GM19328 (cell line): ENCODE measurements at regions not wholly inside any gene's neighbourhood (a gene's known extent, or its start where the extent isn't known, plus 50 kb on each side); places are given as distances from the start of the nearest gene placed in this dataset.
"Not testable (repeated sequence)": the region's sequence is repeated elsewhere in the genome, so short reads cannot be mapped to it uniquely, and the experiment has no call there.

Source experiments
- ATAC-seq: cut with Tn5 transposase; IDR thresholded peaks from one replicate; pipeline ENCODE4 v1.9.1; 2021; ENCODE audit warnings: mild to moderate bottlenecking, moderate library complexity; ENCODE audit not compliant: unreplicated experiment

DNA sequence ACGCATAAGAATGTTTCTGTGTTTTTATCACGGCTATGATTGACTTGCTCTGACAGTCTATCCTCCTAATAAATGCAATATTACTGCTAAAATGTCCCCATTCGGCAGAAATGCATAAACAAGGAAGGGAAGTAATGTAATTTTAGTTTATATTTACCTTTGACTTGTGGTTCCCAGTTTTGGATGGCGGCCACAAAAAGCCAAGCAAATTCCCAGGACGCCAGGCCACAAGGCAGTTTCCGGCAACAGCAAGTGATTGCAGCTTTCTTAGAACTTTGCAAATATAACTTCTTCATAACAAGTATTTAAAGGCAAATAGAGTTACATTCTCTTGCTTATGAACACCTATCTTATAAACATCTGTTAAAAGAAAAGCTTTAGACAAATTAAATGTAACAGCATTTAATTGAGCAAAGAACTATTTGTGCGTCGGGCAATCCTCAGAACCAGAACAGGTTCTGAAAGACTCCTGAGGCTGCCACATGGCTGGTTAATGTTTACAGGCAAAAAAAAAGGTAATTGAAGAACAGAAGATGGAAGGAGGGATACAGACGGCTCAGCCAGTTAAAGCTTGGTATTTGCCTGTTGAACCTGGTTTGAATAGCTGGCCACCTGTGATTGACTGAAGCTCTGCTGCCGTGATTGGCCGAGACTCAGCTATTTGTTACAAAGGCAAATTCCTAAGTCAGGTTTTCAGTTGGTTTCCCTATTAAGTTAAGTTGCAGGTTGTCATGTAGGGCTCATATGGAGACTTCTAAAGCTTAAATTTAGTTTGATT is 80.8 kb downstream of the C21orf91 start:
- ATAC-seq, result no peak

DNA sequence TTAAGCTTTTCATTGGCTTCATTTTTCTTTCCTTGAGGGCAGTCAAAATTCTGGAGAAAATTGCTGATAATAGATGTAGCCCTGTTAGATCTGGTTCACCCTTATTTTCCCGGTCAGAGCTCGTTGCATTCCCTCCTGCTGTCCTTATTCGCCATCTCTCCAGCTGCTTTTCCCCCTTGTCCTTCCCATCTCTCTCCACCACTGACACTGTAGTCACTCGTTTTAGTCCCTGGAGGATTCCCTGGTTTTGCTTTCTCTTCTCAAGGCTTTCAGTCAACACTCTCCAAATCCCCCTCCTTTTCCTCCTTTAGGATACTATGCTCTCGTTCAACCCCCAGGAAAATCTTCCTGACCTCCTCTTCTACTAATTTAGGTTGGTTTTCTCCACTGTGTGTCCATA is 83.1 kb downstream of the C21orf91 start:
- ATAC-seq, result no peak

DNA sequence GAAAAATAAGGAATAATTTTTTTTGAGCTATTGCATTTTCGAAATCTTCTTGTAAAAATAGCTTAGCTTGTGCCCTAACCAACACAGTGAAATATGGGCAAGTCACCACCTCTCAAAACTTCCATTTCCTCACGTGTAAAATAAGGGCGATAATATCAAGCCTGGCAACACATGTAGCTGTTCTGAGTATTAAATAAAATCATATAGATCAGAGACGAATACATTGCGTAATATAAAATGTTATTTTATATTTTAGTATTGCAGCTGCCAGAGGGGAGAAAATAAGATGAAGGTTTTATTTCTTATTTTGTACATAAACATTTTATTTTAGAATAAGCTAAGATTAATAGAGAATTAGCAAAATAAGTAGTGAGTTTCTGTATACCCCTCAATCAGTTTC is 85.9 kb downstream of the C21orf91 start:
- ATAC-seq, result no peak

DNA sequence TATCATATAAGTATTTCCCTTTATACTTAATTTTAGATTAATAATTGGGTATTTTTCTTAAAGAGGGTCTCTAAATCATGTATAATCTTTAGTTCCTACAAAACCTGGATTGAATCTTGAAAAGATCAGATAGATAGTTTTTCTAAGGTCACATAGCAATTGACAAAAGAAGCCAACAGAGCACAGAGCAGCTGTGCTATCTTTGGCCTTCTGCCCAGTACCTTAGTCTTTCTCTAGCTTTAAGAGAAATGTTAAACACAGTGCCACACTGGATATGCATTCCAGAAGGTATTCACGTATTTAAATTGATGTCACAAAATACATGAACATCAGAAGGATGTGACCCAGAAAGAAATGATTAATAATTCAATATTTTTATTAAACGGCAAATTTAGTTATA is 86.8 kb downstream of the C21orf91 start:
- ATAC-seq, result no peak

DNA sequence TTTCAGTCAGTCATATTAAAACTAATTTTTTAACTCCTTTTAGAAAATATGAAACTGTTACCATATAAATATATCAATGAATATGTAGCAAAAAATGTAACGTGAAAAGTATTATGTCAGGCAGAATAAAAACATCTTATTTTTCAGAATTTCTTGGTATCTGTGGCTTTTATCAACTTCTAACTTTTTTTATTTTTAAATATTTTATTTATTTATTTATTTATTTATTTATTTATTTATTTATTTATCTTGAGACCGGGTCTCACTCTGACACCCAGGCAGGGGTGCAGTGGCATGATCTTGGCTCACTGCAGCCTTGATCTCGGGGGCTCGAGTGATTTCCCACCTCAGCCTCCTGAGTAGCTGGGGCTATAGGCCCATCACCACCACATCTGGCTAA is 87.6 kb downstream of the C21orf91 start:
- ATAC-seq, result no peak

DNA sequence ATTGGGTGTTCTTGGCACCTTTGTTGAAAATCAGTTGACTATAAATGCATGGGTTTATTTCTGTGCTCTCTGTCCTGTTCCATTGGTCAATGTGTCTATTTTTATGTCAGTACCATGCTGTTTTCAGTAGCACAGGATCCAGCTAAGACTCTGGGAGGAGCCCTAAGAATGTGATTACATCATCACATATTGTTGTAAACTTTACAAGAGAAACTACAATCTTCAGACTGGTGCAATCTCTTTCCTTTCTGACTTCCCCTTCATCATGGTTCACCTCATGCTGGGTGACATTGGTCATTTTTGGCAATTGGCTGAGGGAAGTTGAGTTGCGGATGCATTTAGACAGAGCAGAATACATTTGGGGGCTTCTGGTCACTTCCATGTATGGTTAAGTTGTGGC is 88.4 kb downstream of the C21orf91 start:
- no peak for ATAC-seq

DNA sequence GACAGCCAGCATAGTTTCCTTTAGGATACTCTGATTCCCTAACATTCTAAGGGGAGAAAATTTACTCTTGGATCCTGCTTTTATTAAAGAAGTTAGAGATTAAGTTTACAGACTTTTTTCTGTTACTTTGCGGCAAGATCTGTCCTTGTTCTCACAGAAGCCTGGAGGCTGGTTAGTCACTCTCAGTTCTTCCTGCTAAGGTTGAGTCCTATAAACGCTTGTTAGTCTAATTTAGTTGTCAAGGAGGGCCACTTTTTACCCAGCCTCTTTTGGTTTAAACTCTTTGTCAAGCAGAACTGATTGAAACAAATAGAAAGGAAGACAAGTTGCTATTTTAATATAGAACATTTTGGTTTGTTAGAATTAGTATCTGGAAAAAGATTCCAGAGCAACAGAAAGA is 89.7 kb downstream of the C21orf91 start:
- ATAC-seq, result no peak

DNA sequence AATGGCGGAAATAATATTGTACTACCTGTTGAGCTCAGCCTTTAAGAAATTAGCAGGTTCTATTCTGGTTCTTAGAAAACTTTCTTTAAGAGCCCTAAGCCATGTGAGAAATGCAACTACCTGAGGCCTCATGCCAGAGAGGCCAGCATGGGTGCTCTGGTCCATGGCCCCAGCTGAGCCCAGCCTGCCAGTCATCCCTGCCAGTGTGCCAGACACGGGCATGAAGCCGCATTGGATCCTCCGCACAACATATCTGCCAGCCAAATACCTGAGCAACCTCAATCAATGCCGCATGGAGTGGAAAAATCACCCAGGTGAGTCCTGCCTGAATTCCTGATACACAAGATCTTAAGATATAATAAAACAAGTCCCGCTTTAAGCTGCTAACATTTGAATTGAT is 91.8 kb downstream of the C21orf91 start:
- ATAC-seq, result no peak

DNA sequence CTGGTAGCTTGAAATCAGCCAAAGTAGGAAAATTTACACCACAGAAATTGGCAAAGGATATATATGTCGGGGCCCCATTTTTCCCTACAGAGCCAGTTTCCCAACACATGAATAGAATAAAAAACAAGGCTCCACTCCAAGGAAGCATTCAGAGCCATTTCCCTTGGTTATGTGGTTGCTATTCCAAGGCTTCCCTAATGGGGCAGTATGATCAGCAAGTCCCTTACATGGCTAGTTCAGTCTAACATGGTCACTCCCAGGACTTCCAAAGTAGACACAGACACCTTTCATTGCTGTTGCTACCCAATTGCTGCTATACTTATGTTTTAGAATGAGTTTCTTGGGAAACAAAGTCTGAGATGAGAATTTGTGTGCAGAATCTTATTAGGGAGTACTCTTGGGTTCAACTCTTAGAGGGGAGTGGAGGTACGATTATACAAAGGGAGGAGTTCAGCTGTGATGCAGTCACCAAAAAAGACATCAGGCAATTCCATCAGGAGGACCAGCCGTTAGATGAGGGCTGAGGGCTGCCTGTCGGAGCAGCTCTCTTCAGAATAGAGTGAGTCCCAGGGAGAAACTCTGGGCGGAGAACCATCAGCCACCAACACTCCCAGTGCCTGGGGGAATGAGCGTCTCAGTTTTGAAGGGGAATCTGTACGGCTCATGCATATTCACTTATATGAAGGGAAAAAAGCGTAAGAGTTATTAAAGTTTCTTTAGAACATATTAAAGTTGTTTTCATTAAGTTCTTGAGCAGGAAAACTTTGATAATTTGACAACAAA is 92.9 kb downstream of the C21orf91 start:
- no peak for ATAC-seq

DNA sequence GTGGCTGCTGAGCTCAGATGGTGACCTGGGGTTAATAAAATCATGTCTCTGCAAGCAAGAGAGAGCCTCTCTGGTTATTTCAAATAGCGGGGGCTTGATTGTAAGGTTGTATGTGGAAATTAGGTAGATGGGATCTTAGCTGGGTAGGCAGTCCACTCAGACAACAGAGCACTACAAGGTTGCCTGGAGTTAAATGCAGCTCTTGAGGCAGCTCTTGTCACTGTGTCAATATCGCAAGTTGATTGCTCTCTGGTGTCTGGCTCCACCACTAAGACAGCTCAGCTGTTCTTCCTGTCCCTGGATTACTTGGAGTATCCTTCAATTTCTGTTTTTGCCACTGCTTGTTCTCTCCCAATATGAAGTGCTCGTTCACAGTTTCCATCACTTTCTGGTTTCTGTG is 93.8 kb downstream of the C21orf91 start:
- ATAC-seq, result no peak

DNA sequence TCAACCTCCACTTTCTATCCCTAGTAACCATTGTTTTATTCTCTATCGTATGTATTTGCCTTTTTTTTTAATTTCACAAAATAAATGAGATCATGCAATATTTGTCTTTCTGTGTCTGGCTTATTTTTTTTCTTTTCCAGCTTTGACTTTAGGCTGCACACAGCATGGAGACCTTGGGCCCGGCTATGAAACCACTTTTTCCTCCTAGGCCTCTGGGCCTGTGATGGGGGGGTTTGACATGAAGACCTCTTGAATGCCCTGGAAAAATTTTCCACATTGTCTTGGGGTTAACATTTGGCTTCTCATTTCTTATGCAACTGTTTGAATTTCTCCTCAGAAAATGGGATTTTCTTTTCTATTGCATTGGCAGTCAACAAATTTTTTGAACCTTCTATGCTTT is 100.2 kb upstream of the BTG3 start:
- ATAC-seq, result no peak

DNA sequence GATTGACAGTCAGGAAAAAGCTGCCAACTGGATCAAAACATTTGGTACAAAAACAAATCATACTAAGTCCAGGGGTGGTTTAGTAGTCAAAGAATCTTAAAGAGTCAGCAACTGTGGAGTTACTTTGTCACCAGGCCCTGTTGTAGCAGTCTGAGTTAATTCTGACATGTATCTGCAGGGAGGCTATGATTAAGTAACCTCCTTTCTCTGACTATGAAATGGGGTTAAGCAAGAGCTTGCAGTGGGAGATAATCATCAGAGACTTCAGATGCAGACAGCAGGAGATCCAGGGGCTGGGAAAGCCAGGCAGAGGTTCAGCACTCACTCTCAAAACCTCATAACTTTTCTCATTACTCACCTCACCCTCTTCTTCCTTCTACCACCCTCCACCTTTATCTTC is 99.2 kb upstream of the BTG3 start:
- ATAC-seq, result no peak

DNA sequence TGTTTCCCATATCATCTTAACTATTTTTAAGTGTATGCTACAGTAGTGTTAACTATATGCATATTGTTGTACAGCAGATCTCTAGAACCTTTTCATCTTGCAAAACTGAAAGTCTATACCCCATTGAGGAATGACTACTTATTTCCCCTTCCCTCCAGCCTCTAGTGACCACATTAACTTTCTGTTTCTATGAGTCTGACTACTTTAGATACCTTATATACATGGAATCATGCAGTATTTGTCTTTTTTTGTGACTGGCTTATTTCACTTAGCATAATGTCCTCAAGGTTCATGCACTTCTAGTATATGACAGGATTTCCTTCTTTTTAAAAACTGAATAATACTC is 96.5 kb upstream of the BTG3 start:
- peak; percentile 98 for ATAC-seq

DNA sequence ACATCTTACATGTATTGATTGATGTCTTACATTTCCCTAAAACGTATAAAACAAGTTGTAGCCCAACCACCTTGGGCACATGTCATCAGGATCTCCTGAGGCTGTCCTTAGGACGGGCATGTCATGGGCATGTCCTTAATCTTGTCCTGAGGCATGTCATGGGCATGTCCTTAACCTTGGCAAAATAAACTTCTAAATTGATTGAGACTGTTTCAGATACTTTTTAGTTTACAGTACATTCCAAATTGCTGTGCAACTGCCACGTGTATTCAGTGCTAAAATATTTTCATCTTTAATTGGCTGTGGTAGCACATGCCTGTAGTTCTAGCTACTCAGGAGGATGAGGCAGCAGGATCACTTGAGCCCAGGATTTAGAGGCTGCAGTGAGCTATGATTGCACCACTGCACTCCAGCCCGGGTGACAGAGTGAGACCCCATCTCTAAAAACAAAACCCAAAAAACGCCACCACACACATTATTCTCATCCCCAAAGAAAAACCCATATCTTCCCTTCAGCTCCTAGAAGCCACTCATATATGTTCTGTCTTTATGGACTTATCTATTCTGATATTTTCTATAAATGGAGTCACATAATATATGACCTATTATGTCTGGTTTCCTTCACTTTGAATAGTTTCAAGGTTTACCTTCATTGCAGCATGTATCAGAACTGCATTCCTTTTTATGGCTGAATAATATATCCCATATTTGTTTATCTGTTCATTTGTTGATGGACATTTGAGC is 96.0 kb upstream of the BTG3 start:
- ATAC-seq, result peak; percentile 23

DNA sequence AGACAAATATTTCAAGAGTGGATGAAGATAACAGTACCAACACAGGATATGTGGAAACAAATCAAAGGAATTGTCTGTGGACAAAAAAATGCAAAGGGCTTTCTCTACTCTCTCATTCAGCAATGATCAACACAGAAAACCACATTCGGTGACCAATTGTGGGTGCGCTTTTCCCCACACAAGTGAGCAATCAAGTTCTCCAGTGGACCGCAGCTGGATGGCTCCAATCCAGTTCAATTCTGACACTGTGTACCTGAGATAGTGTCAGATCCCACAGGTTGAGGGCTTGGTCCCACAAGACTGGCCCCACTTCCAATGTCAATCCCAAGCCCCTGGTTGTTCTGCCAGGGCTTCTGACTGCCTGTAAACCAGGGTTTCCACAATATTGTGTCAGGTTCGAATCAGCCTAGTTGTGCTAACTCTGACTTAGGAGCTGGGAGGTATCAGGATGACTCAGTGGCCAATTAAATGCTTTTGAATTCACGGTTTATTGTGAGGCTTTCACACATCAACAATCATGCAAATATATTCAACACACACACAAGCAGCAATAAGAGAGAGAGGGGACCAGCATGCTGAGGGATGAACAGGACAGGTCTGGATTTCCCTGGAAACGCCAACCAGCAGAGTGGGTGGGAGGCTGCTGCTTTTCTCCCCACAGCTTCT is 87.0 kb upstream of the BTG3 start:
- no peak for ATAC-seq

DNA sequence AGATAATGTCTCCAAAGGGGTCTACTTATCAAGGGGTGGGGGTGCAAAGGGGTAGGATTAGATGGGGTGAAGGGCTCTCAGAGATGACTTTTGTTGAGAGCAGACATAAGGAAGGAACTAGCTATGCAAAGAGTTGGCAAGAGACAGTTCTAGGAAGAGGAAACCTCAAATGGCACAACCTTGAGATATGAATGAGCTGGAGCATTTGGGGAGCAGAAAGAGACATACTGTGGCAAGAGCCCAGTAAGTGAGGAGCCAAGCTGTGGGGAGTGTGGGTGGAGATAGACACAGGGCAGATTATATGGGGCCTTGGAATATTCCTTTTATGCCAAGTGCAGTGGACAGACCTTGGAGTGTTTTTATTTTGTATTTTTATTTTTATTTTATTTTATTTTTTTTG is 84.8 kb upstream of the BTG3 start:
- no peak for ATAC-seq

DNA sequence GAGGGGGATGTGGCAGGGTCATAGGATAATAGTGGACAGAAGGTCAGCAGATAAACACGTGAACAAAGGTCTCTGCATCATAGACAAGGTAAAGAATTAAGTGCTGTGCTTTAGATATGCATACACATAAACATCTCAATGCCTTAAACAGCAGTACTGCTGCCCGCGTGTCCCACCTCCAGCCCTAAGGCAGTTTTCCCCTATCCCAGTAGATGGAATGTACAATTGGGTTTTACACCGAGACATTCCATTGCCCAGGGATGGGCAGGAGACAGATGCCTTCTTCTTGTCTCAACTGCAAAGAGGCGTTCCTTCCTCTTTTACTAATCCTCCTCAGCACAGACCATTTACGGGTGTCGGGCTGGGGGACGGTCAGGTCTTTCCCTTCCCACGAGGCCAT is 81.7 kb upstream of the BTG3 start:
- ATAC-seq, result not testable (repeated sequence)

DNA sequence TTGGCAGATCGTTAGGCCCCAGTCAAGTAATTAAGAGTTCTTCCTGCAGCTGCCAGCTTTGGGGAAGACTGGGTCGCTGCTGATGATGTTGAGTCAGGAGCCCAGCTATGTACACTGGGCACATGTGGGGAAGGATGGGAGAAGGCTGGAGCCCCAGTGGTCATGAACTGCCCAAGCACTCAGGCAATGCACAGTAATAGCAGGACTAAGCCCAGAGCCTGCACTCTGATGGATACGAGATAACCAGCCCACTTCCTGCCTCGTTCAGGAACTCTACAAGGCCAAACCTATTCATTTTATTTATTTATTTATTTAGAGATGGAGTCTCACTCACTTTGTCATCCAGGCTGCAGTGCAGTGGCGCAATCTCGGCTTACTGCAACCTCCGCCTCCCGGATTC is 81.1 kb upstream of the BTG3 start:
- ATAC-seq, result no peak

DNA sequence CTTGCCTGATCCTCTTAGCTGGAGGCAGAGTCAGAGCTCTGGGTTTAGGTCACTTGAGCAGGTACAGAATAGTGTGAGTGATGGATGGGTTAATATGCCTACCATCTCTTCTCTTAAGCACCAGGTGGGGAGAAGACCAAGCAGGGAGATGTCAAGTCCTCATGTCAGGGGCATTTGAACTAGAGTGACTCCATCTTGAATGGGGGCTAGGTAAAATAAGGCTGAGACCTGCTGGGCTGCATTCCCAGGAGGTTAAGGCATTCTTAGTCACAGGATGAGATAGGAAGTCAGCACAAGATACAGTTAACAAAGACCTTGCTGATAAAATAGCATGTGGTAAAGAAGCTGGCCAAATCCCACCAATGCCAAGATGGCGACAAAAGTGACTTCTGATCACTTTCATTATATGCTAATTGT is 77.4 kb upstream of the BTG3 start:
- ATAC-seq, result no peak

DNA sequence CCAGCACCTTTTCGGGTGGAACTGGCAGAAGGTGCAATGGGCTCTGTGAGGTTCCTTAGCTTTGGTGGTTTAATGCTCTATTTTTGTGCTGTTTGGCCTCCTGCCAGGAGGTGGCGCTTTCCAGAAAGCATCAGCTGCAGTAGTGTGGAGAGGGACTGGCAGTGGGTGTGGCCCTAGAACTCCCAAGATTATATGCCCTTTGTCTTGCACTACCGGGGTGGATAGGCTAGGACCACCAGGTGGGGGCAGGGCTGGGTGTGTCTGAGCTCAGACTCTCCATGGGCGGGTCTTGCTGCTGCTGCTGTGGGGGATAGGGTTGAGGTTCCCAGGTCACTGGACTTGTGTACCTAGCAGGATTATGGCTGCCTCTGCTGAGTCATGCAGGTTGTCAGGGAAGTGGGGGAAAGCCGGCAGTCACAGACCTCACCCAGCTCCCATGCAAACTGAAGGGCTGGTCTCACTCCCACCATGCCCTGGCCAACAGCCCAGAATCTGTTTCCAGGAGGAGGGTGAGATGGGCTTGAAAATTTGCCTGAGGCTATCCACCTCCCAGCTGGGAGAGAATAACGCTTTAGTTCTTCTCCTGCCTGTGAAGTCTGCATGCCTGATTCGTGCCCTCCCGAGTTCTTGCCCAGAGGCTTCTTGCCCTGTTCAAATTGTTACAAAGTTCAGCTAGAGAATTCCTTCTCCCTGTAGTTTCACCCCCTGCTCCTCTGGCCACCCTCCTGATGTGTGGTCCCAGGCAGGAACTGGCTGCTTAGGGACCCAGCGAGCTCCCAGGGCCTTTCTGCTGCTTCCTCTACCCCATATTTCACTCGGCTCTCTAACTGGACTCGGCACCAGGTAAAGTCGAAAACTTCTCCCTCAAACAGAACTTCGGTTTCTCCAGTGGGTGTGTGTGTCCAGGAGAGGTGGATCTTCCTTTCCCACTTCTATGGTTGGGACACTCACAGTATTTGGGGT is 76.5 kb upstream of the BTG3 start:
- no peak for ATAC-seq
